C4-2B (cell line): ENCODE measurements at regions not wholly inside any gene's neighbourhood (a gene's known extent, or its start where the extent isn't known, plus 50 kb on each side); places are given as distances from the start of the nearest gene placed in this dataset.
A peak's percentile ranks its signal among the peaks of the same experiment; 100 is the strongest.

ENCODE experiments used
- H3K27ac ChIP-seq: fragments of 450-650 bp; 2 replicates; pipeline ENCODE4 v1.5.1; 2017
- CTCF ChIP-seq: fragments of 450-650 bp; conservative IDR thresholded peaks from 2 replicates; pipeline ENCODE4 v1.5.1; 2017; ENCODE audit warnings: mild to moderate bottlenecking
- ZFX ChIP-seq: fragments of 450-650 bp; IDR thresholded peaks from 2 replicates; pipeline ENCODE4 v1.6.1; 2017

GRCh38 chr10:90138844-90139243 lies 437.5 kb downstream of the KIF20B start:
- TF ChIP-seq CTCF (peak; percentile 49), ZFX (no peak)
- H3K27ac ChIP-seq = no peak overlapping the region

- H3K27ac ChIP-seq = no peak overlapping the region
- TF ChIP-seq CTCF = no peak
- TF ChIP-seq ZFX = no peak
Observed at GRCh38 chr10:90141791-90142190, 440.4 kb downstream of the KIF20B start.

GRCh38 chr10:90143937-90144336 lies 442.5 kb downstream of the KIF20B start:
- TF ChIP-seq ZFX = no peak
- no peak for TF ChIP-seq CTCF
- H3K27ac ChIP-seq = no peak overlapping the region

GRCh38 chr10:90148116-90148855 lies 446.9 kb downstream of the KIF20B start:
- no peak overlapping the region for H3K27ac ChIP-seq
- TF ChIP-seq ZFX (no peak), CTCF (peak; percentile 78)

- H3K27ac ChIP-seq = no peak overlapping the region
- TF ChIP-seq ZFX (no peak), CTCF (no peak)
Observed at GRCh38 chr10:90149563-90149962, 448.2 kb downstream of the KIF20B start.

GRCh38 chr10:90162271-90162853 lies 461.0 kb downstream of the KIF20B start:
- TF ChIP-seq CTCF (no peak), ZFX (no peak)
- H3K27ac ChIP-seq = no peak overlapping the region

- no peak for TF ChIP-seq CTCF
- no peak for TF ChIP-seq ZFX
- no peak overlapping the region for H3K27ac ChIP-seq
Observed at GRCh38 chr10:90167174-90168064, 466.0 kb downstream of the KIF20B start.
